GM21367 (cell line): ENCODE measurements at regions not wholly inside any gene's neighbourhood (a gene's known extent, or its start where the extent isn't known, plus 50 kb on each side); places are given as distances from the start of the nearest gene placed in this dataset.
"Not testable (repeated sequence)": the region's sequence is repeated elsewhere in the genome, so short reads cannot be mapped to it uniquely, and the experiment has no call there.

Source experiments
- ATAC-seq: cut with Tn5 transposase; IDR thresholded peaks from one replicate; pipeline ENCODE4 v1.9.1; 2021; ENCODE audit not compliant: unreplicated experiment

DNA sequence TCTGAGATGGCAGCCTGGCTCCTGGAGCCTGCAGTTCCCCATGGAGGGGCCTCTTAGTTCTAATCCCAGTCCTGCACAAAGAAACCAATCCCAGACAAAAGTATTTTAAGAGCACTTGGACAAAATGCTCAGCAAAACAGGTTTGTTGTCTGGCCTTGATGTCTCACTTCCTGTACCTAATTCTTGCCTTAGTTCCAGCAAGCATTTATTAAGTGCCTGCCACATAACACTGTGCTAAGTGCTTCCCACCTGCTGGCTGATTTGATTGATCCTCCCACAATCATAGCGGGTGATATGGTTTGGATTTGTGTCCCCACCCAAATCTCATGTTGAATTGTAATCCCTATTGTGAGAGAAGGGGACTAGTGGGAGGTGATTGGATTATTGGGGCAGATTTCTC, 65.7 kb upstream of the HABP2 start:
- no peak for ATAC-seq

GRCh38 chr10:113488186-113488585, 64.7 kb upstream of the HABP2 start:
- no peak for ATAC-seq

- ATAC-seq: not testable (repeated sequence)
These were observed 63.3 kb upstream of the HABP2 start for GRCh38 chr10:113489522-113489921.

GRCh38 chr10:113491967-113492565, 60.8 kb upstream of the HABP2 start:
- ATAC-seq: no peak

DNA sequence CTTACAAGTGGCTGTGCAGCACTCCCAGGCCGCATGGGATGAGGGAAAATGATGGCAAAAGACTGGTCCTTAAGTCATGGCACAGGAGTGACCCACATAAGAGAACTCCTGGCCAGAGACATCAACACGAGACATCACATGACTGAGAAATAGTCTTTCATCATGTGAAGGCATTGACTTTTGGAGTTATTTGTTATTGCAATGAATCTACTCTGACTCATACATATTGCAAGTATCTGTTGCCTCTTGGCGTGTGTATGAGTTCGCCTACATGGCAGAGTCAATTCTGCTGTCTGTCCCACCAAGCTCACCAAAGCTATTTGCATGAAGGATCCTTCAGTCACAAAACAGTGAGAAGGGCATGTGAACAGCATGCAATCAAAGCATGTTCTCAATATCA, 59.7 kb upstream of the HABP2 start:
- no peak for ATAC-seq

DNA sequence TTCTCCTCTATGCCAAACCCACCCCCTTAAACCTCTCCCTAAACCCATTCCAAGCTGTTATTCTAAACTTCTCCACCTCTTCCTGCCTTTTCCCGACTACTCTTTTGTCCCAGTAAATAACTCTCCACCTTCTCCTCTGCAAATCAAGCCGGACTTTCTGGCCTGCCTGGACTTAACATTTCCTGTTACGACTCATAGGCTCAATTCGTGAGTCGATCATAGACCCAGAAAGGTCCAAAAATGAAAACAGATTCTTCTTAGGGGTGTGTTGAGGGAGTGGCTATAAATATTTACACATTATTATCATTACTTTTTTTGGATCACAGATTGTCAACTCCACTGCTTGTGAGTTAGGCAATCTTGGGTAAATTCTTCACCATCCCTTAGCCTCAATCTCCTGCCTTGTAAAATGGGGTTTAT, 59.0 kb upstream of the HABP2 start:
- ATAC-seq: no peak

GRCh38 chr10:113494761-113495160, 58.1 kb upstream of the HABP2 start:
- no peak for ATAC-seq

DNA sequence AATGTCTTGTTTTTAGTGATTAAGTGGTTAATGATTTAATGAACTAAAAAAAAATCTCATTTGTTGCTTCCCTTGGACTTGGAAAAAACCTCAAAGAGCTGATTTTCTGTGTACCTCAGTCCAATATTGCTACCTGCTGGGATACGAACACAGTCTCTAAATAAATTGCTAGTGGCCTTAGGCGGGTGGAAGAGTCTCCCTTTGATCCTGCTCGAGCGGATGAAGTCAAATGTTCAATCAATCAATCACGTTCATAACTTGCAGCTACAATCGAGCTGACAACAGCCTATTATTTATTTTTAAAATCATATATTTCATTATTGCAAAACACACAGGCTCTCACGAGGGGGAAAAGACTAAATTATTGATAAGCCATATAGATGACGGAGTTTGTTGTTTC, 57.3 kb upstream of the HABP2 start:
- ATAC-seq: no peak

GRCh38 chr10:113496111-113497109, 56.4 kb upstream of the HABP2 start:
- no peak for ATAC-seq

DNA sequence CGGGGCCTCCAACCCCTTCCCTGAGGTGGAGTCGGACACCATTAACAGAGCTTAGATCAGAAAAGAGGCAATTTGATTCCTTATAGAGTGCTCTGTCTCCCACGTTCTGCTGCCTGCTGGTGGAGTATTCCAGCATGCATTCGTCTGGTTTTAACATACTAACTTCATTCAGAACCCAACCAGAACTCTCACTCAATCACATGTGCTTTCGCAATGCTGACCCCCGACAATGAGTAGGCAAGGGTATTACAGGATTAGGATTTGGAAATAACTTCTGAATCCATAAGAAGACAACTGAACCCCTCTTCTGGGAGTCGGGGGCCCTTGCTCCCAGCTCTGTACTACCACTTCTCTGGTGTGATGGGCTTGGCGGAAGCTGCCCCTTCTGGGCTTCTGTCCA, 55.7 kb upstream of the HABP2 start:
- ATAC-seq: no peak

GRCh38 chr10:113498997-113499396, 53.9 kb upstream of the HABP2 start:
- ATAC-seq: no peak

DNA sequence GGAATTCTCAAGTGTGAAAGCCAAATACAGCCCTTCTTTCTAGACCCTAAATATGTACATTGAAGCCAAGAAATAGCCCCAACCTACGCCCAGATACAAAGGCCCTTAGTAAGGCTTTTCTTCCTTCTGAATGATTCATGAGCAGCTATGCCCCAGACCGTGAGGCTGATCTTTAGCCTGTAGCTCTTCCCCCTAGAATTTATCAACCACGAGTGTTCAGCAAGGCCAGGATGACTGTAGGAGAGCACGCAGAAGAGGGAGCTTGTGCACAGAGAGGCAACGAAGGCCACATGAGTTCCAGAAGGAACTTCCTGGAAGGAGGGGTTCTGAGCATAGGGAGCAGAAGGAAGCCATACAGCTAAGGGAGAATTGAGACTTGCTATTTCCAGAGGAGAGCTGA, 53.0 kb upstream of the HABP2 start:
- ATAC-seq: no peak

DNA sequence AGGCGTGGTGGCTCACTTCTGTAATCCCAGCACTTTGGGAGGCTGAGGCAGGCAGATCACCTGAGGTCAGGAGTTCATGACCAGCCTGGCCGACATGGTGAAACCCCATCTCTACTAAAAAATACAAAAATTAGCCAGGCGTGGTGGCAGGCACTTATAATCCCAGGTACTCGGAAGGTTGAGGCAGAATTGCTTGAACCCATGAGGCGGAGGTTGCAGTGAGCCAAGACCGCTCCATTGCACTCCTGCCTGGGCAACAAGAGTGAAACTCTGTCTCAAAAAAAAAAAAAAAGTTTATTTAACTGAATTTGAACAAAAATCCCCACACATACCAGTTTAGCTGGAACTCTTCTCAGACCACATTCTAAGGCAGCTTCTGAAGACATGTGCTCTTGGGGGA, 51.8 kb upstream of the HABP2 start:
- not testable (repeated sequence) for ATAC-seq
